ENCODE measurements at regions not wholly inside any gene's neighbourhood (a gene's known extent, or its start where the extent isn't known, plus 50 kb on each side); places are given as distances from the start of the nearest gene placed in this dataset.

DNA sequence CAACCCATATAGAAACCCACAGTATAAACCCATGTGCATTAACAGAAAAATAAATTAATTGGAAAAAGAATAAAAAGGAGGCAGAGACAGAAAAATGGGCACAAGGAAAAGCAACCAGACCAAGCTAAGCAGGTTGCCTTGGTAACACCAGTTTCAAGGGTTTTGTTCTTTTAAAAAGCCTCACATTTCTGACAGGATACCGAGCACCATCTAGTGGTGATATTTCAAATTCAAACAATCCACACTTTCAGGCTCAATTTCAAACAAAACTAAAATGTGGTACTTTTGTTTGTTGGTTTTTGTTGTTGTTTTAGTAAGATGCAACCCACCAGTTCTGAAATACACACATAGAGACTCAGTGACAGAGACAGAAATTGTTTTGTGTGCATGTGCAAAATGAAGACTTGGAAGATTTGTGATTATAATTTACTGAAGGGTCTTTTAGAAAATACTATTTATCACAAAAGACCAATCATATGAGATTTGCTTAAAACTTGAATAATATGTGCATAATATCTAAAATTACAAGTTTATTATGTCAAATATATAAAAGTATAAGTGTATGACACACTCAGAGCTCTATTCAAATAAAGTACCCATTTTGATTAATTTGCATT, 318.2 kb downstream of the SLCO4C1 start:
- in situ Hi-C loops (cut with MboI) (no loop called here), intact Hi-C loops (cut with micrococcal nuclease) (no loop called here)
- Histone ChIP-seq H3K9ac (ENCODE audit: insufficient read depth in 1 of 2, low read depth in 2 of 2, low read length in 2 of 2) (no peak overlapping the region), H3K27ac (ENCODE audit: extremely low read depth, low read depth, low read length) (no peak overlapping the region), H3K4me3 (no peak overlapping the region), H3K9me1 (ENCODE audit: control insufficient read depth, insufficient read depth, low read length) (no peaks in the 10 kb centered on the region), H4K20me1 (replicated peaks; ENCODE audit: control insufficient read depth, insufficient read depth, low read length) (no peaks in the 10 kb centered on the region), H3K4me2 (ENCODE audit: insufficient read depth, low read length) (no peak overlapping the region), H3K79me2 (ENCODE audit: control insufficient read depth, insufficient read depth, low read length) (no peaks in the 10 kb centered on the region), H2AFZ (ENCODE audit: low read depth, low read length) (no peak overlapping the region), H3K27me3 (ENCODE audit: control insufficient read depth in 2 of 2, insufficient read depth in 2 of 2, low read length in 2 of 2) (no peaks in the 10 kb centered on the region), H3K9me3 (replicated peaks; ENCODE audit: control insufficient read depth, insufficient read depth, low read depth, low read length) (no peaks in the 10 kb centered on the region), H3K36me3 (ENCODE audit: control insufficient read depth, insufficient read depth, low read length) (no peaks in the 10 kb centered on the region), H3K4me1 (replicated peaks in 1 of 2; ENCODE audit: control insufficient read depth in 2 of 2, insufficient read depth in 2 of 2, low read length in 2 of 2) (no peaks in the 10 kb centered on the region)
- ChIA-PET CTCF (ENCODE audit: low intra/inter-chr PET ratio) (no interaction called here), POLR2A (no interaction called here)
- peak; percentile 13 to 43 (median 34) for DNase-seq (ENCODE audit: extremely low read depth in 1 of 4, low spot score in 3 of 4)
- ATAC-seq: no peak
- no TSS peak for BruUV-seq (replicated peaks)
- TF ChIP-seq, protein P1, sequence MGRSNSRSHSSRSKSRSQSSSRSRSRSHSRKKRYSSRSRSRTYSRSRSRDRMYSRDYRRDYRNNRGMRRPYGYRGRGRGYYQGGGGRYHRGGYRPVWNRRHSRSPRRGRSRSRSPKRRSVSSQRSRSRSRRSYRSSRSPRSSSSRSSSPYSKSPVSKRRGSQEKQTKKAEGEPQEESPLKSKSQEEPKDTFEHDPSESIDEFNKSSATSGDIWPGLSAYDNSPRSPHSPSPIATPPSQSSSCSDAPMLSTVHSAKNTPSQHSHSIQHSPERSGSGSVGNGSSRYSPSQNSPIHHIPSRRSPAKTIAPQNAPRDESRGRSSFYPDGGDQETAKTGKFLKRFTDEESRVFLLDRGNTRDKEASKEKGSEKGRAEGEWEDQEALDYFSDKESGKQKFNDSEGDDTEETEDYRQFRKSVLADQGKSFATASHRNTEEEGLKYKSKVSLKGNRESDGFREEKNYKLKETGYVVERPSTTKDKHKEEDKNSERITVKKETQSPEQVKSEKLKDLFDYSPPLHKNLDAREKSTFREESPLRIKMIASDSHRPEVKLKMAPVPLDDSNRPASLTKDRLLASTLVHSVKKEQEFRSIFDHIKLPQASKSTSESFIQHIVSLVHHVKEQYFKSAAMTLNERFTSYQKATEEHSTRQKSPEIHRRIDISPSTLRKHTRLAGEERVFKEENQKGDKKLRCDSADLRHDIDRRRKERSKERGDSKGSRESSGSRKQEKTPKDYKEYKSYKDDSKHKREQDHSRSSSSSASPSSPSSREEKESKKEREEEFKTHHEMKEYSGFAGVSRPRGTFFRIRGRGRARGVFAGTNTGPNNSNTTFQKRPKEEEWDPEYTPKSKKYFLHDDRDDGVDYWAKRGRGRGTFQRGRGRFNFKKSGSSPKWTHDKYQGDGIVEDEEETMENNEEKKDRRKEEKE (IDR thresholded peaks at IDR 0.05; ENCODE audit: borderline replicate concordance in 1 of 2, control insufficient read depth in 1 of 2, low read depth in 2 of 2, low read length in 1 of 2): no peak
- TF ChIP-seq KAT2B (IDR thresholded peaks at IDR 0.05; ENCODE audit: low read depth, low read length): no peak
- TF ChIP-seq, protein P2, sequence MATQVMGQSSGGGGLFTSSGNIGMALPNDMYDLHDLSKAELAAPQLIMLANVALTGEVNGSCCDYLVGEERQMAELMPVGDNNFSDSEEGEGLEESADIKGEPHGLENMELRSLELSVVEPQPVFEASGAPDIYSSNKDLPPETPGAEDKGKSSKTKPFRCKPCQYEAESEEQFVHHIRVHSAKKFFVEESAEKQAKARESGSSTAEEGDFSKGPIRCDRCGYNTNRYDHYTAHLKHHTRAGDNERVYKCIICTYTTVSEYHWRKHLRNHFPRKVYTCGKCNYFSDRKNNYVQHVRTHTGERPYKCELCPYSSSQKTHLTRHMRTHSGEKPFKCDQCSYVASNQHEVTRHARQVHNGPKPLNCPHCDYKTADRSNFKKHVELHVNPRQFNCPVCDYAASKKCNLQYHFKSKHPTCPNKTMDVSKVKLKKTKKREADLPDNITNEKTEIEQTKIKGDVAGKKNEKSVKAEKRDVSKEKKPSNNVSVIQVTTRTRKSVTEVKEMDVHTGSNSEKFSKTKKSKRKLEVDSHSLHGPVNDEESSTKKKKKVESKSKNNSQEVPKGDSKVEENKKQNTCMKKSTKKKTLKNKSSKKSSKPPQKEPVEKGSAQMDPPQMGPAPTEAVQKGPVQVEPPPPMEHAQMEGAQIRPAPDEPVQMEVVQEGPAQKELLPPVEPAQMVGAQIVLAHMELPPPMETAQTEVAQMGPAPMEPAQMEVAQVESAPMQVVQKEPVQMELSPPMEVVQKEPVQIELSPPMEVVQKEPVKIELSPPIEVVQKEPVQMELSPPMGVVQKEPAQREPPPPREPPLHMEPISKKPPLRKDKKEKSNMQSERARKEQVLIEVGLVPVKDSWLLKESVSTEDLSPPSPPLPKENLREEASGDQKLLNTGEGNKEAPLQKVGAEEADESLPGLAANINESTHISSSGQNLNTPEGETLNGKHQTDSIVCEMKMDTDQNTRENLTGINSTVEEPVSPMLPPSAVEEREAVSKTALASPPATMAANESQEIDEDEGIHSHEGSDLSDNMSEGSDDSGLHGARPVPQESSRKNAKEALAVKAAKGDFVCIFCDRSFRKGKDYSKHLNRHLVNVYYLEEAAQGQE (IDR thresholded peaks at IDR 0.05; ENCODE audit: borderline replicate concordance): peak; percentile 22; the same call in 1 of the 2 replicates
- TF ChIP-seq, protein P2 (CRISPR knock-in tag; IDR thresholded peaks at IDR 0.05; ENCODE audit: low read depth): no peak
- TF ChIP-seq, protein P3, sequence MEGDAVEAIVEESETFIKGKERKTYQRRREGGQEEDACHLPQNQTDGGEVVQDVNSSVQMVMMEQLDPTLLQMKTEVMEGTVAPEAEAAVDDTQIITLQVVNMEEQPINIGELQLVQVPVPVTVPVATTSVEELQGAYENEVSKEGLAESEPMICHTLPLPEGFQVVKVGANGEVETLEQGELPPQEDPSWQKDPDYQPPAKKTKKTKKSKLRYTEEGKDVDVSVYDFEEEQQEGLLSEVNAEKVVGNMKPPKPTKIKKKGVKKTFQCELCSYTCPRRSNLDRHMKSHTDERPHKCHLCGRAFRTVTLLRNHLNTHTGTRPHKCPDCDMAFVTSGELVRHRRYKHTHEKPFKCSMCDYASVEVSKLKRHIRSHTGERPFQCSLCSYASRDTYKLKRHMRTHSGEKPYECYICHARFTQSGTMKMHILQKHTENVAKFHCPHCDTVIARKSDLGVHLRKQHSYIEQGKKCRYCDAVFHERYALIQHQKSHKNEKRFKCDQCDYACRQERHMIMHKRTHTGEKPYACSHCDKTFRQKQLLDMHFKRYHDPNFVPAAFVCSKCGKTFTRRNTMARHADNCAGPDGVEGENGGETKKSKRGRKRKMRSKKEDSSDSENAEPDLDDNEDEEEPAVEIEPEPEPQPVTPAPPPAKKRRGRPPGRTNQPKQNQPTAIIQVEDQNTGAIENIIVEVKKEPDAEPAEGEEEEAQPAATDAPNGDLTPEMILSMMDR (IDR thresholded peaks at IDR 0.05 in 2 of 3, conservative IDR thresholded peaks at IDR 0.05 in 1 of 3; ENCODE audit: insufficient read depth in 2 of 3, low read depth in 1 of 3, low read length in 3 of 3): peak; percentile 18 to 47 (median 37); a peak in 3 of 6 replicates
- peak; percentile 33 to 63; a peak in 3 of 4 replicates for TF ChIP-seq RAD21 (CRISPR knock-in tag; conservative IDR thresholded peaks at IDR 0.05 in 1 of 2, IDR thresholded peaks at IDR 0.05 in 1 of 2)
- peak; percentile 72 for TF ChIP-seq RFX1 (IDR thresholded peaks at IDR 0.05)
- WGBS (ENCODE audit: insufficient coverage, low coverage, missing lambda C conversion rate): 0% methylated on average over 1 of the region's 1 CpG
- FAIRE-seq: peak; percentile 64

Measured in K562 (cell line).